Parathyroid adenoma (tissue), 2 donors: ENCODE measurements at regions not wholly inside any gene's neighbourhood (a gene's known extent, or its start where the extent isn't known, plus 50 kb on each side); places are given as distances from the start of the nearest gene placed in this dataset.

Experiments
- H2AFZ ChIP-seq: fragments of 300-600 bp; sonication (generic); one replicate; pipeline ENCODE4 v1.7.0; 2017; ENCODE audit warnings: antibody characterized with exemption, mild to moderate bottlenecking
- H3K27ac ChIP-seq: fragments of 300-600 bp; sonication (generic); one replicate; pipeline ENCODE4 v1.7.0; 2017
- H3K27me3 ChIP-seq: fragments of 300-600 bp; sonication (generic); one replicate; pipeline ENCODE4 v1.7.0; 2017; ENCODE audit warnings: low read length; ENCODE audit not compliant: control insufficient read depth, insufficient read depth
- H3K36me3 ChIP-seq: fragments of 300-600 bp; sonication (generic); one replicate; pipeline ENCODE4 v1.7.0; 2017; ENCODE audit warnings: low read length; ENCODE audit not compliant: control insufficient read depth, insufficient read depth
- H3K4me1 ChIP-seq: fragments of 300-600 bp; sonication (generic); one replicate; pipeline ENCODE4 v1.7.0; 2017; ENCODE audit warnings: control low read depth
- H3K4me2 ChIP-seq: fragments of 300-600 bp; sonication (generic); one replicate; pipeline ENCODE4 v1.7.0; 2017; ENCODE audit warnings: low read length
- H3K4me3 ChIP-seq: fragments of 300-600 bp; sonication (generic); one replicate; pipeline ENCODE4 v1.7.0; 2017; ENCODE audit warnings: low read depth, low read length
- H3K79me2 ChIP-seq: fragments of 300-600 bp; sonication (generic); one replicate; pipeline ENCODE4 v1.7.0; 2017; ENCODE audit warnings: control low read depth
- H3K9ac ChIP-seq: fragments of 300-600 bp; sonication (generic); one replicate; pipeline ENCODE4 v1.7.0; 2017; ENCODE audit warnings: mild to moderate bottlenecking
- H3K9me3 ChIP-seq: fragments of 300-600 bp; sonication (generic); one replicate; pipeline ENCODE4 v1.7.0; 2017; ENCODE audit warnings: low read length; ENCODE audit not compliant: control insufficient read depth
- TF ChIP-seq, protein P1 (sequence below): fragments of 300-600 bp; sonication (generic); IDR thresholded peaks from one replicate; pipeline ENCODE4 v1.7.0; 2017; ENCODE audit warnings: antibody characterized with exemption, mild to moderate bottlenecking
- donor health status: primary hyperparathyroidism.

DNA sequence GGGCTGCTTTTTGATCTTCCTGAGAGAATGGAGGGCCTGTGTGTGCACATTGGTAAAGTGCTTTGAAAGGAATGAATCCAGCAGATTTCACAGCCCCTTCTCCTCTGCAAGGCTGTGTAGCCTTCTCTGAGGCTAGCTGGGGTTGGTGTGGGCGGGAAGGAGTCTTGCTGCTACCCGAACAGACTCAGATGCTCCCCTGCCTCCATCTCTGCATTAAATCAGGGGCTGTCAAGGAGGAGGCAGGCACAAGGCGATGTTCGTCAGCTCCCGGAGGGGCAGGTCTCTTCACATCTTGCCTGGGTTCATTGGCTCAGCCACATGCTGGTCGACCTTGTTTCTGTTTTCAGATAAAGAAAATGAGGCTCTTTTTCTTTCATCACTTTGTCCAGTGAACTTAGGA is 291.5 kb upstream of the SULF2 start:
- Histone ChIP-seq H3K27me3 (no peaks in the 10 kb centered on the region), H3K9me3 (no peaks in the 10 kb centered on the region), H3K4me2 (no peak overlapping the region), H3K27ac (no peak overlapping the region), H3K4me3 (no peak overlapping the region), H3K79me2 (no peaks in the 10 kb centered on the region), H3K4me1 (no peaks in the 10 kb centered on the region), H3K36me3 (no peaks in the 10 kb centered on the region), H3K9ac (no peak overlapping the region), H2AFZ (no peak overlapping the region)
- TF ChIP-seq, protein P1, sequence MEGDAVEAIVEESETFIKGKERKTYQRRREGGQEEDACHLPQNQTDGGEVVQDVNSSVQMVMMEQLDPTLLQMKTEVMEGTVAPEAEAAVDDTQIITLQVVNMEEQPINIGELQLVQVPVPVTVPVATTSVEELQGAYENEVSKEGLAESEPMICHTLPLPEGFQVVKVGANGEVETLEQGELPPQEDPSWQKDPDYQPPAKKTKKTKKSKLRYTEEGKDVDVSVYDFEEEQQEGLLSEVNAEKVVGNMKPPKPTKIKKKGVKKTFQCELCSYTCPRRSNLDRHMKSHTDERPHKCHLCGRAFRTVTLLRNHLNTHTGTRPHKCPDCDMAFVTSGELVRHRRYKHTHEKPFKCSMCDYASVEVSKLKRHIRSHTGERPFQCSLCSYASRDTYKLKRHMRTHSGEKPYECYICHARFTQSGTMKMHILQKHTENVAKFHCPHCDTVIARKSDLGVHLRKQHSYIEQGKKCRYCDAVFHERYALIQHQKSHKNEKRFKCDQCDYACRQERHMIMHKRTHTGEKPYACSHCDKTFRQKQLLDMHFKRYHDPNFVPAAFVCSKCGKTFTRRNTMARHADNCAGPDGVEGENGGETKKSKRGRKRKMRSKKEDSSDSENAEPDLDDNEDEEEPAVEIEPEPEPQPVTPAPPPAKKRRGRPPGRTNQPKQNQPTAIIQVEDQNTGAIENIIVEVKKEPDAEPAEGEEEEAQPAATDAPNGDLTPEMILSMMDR: no peak

DNA sequence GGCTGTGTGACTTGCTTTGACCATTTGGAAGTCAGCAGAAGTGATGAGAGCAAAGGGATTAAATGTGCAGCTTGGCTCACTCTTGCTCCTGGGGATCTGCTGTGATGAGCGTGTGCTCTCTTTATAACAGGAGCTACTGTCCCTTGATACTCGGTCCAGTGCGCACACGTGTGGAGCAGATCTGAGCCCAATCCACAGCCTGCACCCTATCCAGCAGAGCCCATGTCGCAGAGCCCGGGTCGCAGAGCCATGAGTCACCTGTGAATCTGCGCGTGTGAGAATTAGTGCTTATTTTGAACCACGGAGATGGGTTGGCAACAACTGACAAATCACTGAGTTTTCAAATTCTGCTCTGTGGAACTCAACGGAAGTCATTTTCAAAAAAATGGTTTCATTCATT is 291.0 kb upstream of the SULF2 start:
- Histone ChIP-seq H3K36me3 (no peaks in the 10 kb centered on the region), H3K9ac (no peak overlapping the region), H3K9me3 (no peaks in the 10 kb centered on the region), H3K4me2 (no peak overlapping the region), H3K4me1 (no peaks in the 10 kb centered on the region), H2AFZ (no peak overlapping the region), H3K27ac (no peak overlapping the region), H3K79me2 (no peaks in the 10 kb centered on the region), H3K4me3 (no peak overlapping the region), H3K27me3 (no peaks in the 10 kb centered on the region)
- TF ChIP-seq, protein P1: no peak

DNA sequence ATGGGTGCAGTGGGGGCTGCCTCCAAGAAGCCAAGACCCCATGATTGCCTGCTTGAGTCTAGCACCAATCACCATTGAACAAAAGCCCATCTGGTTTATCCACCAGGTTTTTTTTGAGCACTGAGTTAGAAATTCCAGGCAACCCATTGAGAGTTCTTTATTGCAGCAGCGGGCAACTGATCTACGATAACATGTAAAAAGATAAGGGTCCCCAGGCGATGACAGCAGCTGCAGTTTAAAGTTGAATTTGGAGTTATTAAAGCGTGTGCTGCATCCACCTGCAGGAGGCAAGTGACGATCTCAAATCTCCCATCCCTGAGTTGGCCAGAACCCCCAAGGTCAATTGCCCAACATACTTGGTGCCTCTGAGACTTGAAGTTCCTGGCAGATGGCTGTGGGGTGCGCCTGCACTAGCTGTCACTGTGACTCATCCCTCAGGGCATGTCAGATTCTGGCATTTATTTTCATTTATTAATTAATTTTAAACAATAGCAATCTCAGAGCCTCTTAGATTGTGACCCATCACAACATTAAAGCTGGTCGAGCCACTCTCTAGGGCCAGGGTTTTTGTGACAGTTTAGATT is 290.4 kb upstream of the SULF2 start:
- Histone ChIP-seq H2AFZ (no peak overlapping the region), H3K4me1 (no peaks in the 10 kb centered on the region), H3K9ac (no peak overlapping the region), H3K36me3 (no peaks in the 10 kb centered on the region), H3K27me3 (no peaks in the 10 kb centered on the region), H3K4me3 (no peak overlapping the region), H3K79me2 (no peaks in the 10 kb centered on the region), H3K4me2 (no peak overlapping the region), H3K27ac (no peak overlapping the region), H3K9me3 (no peaks in the 10 kb centered on the region)
- TF ChIP-seq, protein P1: no peak

DNA sequence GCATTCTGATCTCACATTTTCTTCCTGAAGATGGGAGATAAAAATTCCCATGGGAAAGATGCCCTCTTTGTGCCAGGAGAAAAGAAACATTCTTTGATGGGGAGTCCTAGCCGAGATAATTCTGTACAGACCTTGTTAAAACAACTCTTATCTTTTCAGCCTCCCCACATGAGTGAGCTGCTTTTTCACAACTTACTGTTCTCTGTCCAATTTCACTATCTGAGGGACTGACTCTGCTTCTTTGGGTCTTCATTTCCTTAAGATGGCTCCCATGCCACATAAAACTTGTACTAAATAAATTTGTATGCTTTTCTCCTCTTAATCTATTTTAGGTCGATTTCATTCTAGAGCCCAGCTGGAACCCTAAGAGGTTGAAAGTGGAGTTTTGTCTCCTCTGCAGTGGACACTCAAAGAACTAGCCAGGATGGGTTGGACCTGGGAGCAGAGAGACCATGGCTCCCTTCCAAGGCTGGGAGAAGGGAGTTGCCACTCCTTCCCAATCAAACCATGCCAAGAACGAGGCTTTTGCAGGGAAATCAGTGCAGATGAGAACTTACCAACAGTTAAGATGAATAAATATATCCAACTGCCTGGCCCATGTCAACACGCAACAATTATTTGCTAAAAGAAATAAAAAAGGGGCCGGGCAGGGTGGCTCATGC is 285.8 kb upstream of the SULF2 start:
- H2AFZ ChIP-seq: no peak overlapping the region
- no peaks in the 10 kb centered on the region for H3K36me3 ChIP-seq
- no peaks in the 10 kb centered on the region for H3K27me3 ChIP-seq
- H3K4me1 ChIP-seq: no peaks in the 10 kb centered on the region
- H3K4me3 ChIP-seq: no peak overlapping the region
- no peaks in the 10 kb centered on the region for H3K9me3 ChIP-seq
- H3K9ac ChIP-seq: no peak overlapping the region
- H3K27ac ChIP-seq: no peak overlapping the region
- no peaks in the 10 kb centered on the region for H3K79me2 ChIP-seq
- H3K4me2 ChIP-seq: no peak overlapping the region
- TF ChIP-seq, protein P1: no peak

DNA sequence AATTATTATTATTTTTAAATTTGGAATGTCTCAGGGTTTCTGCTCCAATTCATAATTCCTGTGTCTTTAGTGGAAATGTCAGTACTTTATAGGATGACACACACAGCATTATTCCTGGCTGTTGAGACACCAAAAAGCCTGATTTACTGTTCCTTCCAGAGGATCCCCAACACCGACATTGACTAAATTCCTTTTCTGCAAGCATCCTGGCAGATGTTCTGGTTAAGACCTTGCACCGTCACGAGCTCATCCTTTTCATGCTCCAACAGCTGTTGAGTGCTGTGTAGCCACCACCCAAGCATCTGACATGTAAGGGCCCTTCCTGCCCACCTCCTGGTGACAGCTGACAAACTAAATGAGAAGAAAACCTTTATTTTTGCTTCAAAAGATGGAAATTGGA is 284.3 kb upstream of the SULF2 start:
- H3K9me3 ChIP-seq: no peaks in the 10 kb centered on the region
- no peak overlapping the region for H3K4me2 ChIP-seq
- no peaks in the 10 kb centered on the region for H3K27me3 ChIP-seq
- H3K4me1 ChIP-seq: no peaks in the 10 kb centered on the region
- TF ChIP-seq, protein P1: no peak
- H2AFZ ChIP-seq: no peak overlapping the region
- H3K79me2 ChIP-seq: no peaks in the 10 kb centered on the region
- no peak overlapping the region for H3K27ac ChIP-seq
- H3K4me3 ChIP-seq: no peak overlapping the region
- H3K9ac ChIP-seq: no peak overlapping the region
- no peaks in the 10 kb centered on the region for H3K36me3 ChIP-seq
